ENCODE measurements at regions not wholly inside any gene's neighbourhood (a gene's known extent, or its start where the extent isn't known, plus 50 kb on each side); places are given as distances from the start of the nearest gene placed in this dataset.
"Not testable (repeated sequence)": the region's sequence is repeated elsewhere in the genome, so short reads cannot be mapped to it uniquely, and the experiment has no call there.

DNA sequence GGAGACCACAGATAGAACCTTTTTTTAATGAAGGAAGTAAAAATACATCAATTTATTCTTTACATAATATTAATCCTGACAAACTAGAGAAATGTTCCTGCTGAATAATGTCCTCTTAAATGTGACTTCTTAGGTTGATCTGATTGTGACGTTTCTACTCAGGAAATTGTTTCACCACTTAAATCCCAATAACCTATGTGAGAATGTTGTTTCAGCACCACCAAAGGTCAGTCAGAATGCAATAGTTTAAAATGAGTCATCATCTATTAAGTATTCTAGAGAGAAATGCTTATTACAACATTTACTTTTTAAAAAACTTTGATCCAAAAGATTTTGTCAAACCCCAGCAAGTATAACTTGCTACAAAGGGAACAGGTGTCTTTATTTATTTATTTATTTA is 155.4 kb upstream of the CACNA2D1 start:
- Histone ChIP-seq H3K4me3 (no peak overlapping the region), H3K27ac (no peak overlapping the region), H3K9me3 (no peaks in the 10 kb centered on the region), H3K4me1 (peaks cover 0 to 6% (median 0%) of the 10 kb centered on the region in 4 donors), H3K36me3 (no peaks in the 10 kb centered on the region), H3K27me3 (no peaks in the 10 kb centered on the region)
- 42 to 54% (median 51%) methylated on average over 1 of the region's 1 CpG for WGBS, 5 donors
- no peak for TF ChIP-seq POLR2A (IDR thresholded peaks at IDR 0.05)
- TF ChIP-seq, protein P1, sequence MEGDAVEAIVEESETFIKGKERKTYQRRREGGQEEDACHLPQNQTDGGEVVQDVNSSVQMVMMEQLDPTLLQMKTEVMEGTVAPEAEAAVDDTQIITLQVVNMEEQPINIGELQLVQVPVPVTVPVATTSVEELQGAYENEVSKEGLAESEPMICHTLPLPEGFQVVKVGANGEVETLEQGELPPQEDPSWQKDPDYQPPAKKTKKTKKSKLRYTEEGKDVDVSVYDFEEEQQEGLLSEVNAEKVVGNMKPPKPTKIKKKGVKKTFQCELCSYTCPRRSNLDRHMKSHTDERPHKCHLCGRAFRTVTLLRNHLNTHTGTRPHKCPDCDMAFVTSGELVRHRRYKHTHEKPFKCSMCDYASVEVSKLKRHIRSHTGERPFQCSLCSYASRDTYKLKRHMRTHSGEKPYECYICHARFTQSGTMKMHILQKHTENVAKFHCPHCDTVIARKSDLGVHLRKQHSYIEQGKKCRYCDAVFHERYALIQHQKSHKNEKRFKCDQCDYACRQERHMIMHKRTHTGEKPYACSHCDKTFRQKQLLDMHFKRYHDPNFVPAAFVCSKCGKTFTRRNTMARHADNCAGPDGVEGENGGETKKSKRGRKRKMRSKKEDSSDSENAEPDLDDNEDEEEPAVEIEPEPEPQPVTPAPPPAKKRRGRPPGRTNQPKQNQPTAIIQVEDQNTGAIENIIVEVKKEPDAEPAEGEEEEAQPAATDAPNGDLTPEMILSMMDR (IDR thresholded peaks at IDR 0.05) = no peak
- TF ChIP-seq POLR2AphosphoS5 (IDR thresholded peaks at IDR 0.05) = no peak
- TF ChIP-seq EP300 (IDR thresholded peaks at IDR 0.05) = no peak
- intact Hi-C loops (cut with DNase I; ENCODE audit: low total_unique reads) = no loop called here
- DNase-seq = no peak

DNA sequence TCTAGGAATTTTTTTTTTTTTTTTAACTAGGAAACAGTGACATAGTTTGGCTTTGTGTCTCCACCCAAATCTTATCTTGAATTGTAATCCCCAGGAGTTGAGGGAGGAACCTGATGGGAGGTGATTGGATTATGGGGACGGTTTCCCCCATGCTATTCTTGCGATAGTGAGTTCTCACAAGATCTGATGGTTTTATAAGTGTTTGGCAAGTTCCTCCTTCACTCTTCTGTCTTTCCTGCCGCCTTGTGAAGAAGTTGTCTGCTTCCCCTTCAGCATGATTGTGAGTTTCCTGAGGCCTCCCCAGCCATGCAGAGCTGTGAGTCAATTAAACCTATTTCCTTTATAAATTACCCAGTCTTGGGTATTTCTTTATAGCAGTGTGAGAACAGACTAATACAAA is 152.2 kb upstream of the CACNA2D1 start:
- H3K27ac ChIP-seq; H3K9me3 ChIP-seq; H3K4me1 ChIP-seq; H3K36me3 ChIP-seq; H3K27me3 ChIP-seq; intact Hi-C loops (cut with DNase I; ENCODE audit: low total_unique reads); H3K4me3 ChIP-seq; DNase-seq: not testable (repeated sequence)
- WGBS, 5 donors = 69 to 77% (median 72%) methylated on average over 3 of the region's 3 CpGs

DNA sequence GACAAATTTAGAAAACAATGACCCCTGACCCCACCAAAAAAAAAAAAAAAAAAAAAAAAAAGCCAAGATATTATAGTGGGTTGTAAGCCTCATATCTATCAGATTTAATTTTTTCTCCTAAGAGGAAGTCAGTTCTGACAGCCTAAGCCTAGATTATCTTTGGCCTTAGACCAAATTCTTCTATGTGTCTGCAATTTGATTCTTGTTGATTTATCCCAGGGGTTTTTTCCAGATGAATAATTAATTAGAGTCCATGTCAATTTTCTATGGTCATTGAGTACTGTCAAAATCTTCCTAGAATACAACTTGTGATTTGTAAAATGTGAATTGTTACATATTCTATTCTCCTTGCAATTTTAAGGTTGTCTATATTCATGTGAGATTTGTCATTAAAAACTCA is 151.6 kb upstream of the CACNA2D1 start:
- Histone ChIP-seq H3K27me3 (no peaks in the 10 kb centered on the region), H3K4me1 (peaks cover 0 to 6% (median 0%) of the 10 kb centered on the region in 4 donors), H3K27ac (no peak overlapping the region), H3K9me3 (no peaks in the 10 kb centered on the region), H3K36me3 (no peaks in the 10 kb centered on the region), H3K4me3 (no peak overlapping the region)
- intact Hi-C loops (cut with DNase I; ENCODE audit: low total_unique reads) = no loop called here
- DNase-seq = no peak
- no peak for TF ChIP-seq POLR2AphosphoS5 (IDR thresholded peaks at IDR 0.05)

DNA sequence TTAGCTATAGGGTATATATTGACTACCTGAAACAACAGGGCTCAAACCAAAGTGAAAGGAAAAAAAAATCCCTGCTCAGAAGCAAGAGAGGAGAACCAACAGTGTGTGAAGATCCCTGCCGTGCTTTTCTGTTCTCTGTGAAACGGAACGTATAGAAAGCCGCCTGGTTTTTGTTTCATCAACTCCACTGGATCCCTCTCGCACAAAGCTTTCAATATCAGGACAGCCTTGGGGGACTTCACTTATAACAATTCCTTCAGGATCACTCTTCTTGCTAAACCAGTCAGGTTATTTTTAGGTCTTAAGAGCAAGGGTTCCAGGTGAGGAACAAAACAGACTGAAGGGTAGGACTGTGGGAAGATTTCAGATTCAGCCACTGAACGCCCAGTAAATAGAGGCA is 151.1 kb upstream of the CACNA2D1 start:
- H3K4me1 ChIP-seq = peaks cover 0 to 6% (median 0%) of the 10 kb centered on the region in 4 donors
- no peak overlapping the region for H3K4me3 ChIP-seq

DNA sequence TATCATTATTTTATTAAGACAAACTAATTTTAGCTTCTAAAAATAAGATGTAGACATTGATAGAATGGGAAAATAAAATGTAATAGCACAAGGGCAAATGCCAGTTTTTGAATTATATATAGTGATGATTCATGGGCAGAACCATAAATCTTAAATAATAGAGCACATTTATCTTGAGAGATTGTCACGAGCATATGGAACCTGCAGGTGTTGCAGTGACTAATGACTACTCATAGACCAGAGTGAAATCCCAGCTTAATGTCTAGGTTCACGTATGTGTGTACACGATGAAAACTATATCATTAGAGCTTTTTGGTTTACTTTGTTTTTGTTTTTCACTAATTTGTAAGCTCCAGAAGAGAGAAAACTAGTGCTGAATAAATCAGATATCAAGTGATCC is 150.2 kb upstream of the CACNA2D1 start:
- no peaks in the 10 kb centered on the region for H3K9me3 ChIP-seq
- H3K36me3 ChIP-seq = no peaks in the 10 kb centered on the region
- intact Hi-C loops (cut with DNase I; ENCODE audit: low total_unique reads) = no loop called here
- H3K27me3 ChIP-seq = no peaks in the 10 kb centered on the region
- peak in 1 of 2 donors; percentile 34 for DNase-seq
- H3K27ac ChIP-seq = no peak overlapping the region
- 66 to 81% (median 78%) methylated on average over 3 of the region's 3 CpGs for WGBS, 5 donors
- H3K4me3 ChIP-seq = no peak overlapping the region
- peaks cover 0 to 6% (median 0%) of the 10 kb centered on the region in 4 donors for H3K4me1 ChIP-seq
- TF ChIP-seq POLR2AphosphoS5 (IDR thresholded peaks at IDR 0.05) (no peak), POLR2A (IDR thresholded peaks at IDR 0.05) (no peak), EP300 (IDR thresholded peaks at IDR 0.05) (no peak)
- TF ChIP-seq, protein P1 (IDR thresholded peaks at IDR 0.05) = no peak

More for the DNA sequence above, 151.1 kb upstream of the CACNA2D1 start:
- WGBS, 5 donors = 26 to 39% (median 35%) methylated on average over 6 of the region's 6 CpGs
- DNase-seq = peak in 1 of 2 donors; percentile 19
- no peaks in the 10 kb centered on the region for H3K9me3 ChIP-seq
- intact Hi-C loops (cut with DNase I; ENCODE audit: low total_unique reads) = no loop called here
- H3K27ac ChIP-seq = no peak overlapping the region
- no peaks in the 10 kb centered on the region for H3K27me3 ChIP-seq
- H3K36me3 ChIP-seq = no peaks in the 10 kb centered on the region
- TF ChIP-seq EP300 (IDR thresholded peaks at IDR 0.05) (no peak), POLR2A (IDR thresholded peaks at IDR 0.05) (no peak), POLR2AphosphoS5 (IDR thresholded peaks at IDR 0.05) (no peak)
- TF ChIP-seq, protein P1 (IDR thresholded peaks at IDR 0.05) = no peak

Data from stomach (tissue), 8 donors.